Testis (tissue), 2 donors: ENCODE measurements at regions not wholly inside any gene's neighbourhood (a gene's known extent, or its start where the extent isn't known, plus 50 kb on each side); places are given as distances from the start of the nearest gene placed in this dataset.
A peak's percentile ranks its signal among the peaks of the same experiment; 100 is the strongest.

Experiments
- DNase-seq: peaks from one replicate; pipeline ENCODE4 v3.0.0-alpha.2; 2019
- H3K27ac ChIP-seq, 2 donors: fragments of 200-600 bp; sonication (generic); one replicate each; pipeline ENCODE4 v1.5.1; 2019
- H3K27me3 ChIP-seq: fragments of 200-600 bp; sonication (generic); one replicate; pipeline ENCODE4 v1.5.1; 2019
- H3K36me3 ChIP-seq: fragments of 200-600 bp; sonication (generic); one replicate; pipeline ENCODE4 v1.5.1; 2017; ENCODE audit warnings: low read depth; ENCODE audit errors: missing control alignments
- H3K4me1 ChIP-seq: fragments of 200-600 bp; sonication (generic); one replicate; pipeline ENCODE4 v1.5.1; 2019
- H3K4me3 ChIP-seq, 2 donors: fragments of 200-600 bp; sonication (generic); one replicate each; pipeline ENCODE4 v1.5.1; 2017 to 2019
- H3K9me3 ChIP-seq: fragments of 200-600 bp; sonication (generic); one replicate; pipeline ENCODE4 v1.5.1; 2017
- CTCF ChIP-seq, 3 experiments: fragments of 450-650 bp in 2 of 3; fragments of 200-600 bp in 1 of 3; sonication (generic) in 1 of 3; IDR thresholded peaks; one replicate each; pipeline ENCODE4 v1.5.1; 2016 to 2019; ENCODE audit warnings: antibody characterized with exemption in 3 of 3, mild to moderate bottlenecking in 2 of 3, moderate library complexity in 1 of 3
- POLR2A ChIP-seq: fragments of 450-650 bp; IDR thresholded peaks from one replicate; pipeline ENCODE4 v1.6.1; 2017; ENCODE audit warnings: antibody characterized with exemption, mild to moderate bottlenecking, moderate library complexity
- WGBS, 2 donors: methylation state at CpG; one replicate each; pipeline ENCODE4 v1.1.5; 2018; 5-methylcytosine and 5-hydroxymethylcytosine counted together
- intact Hi-C: fragments of 100-400 bp; cut with DNase I; formaldehyde crosslinking; loops from one replicate; pipeline ENCODE4 v1.15.1; 2023; ENCODE audit warnings: low total_unique reads

- intact Hi-C loops, result no loop called here
- Histone ChIP-seq H3K9me3 (no peaks in the 10 kb centered on the region), H3K27me3 (no peaks in the 10 kb centered on the region), H3K36me3 (no peaks in the 10 kb centered on the region), H3K4me1 (no peaks in the 10 kb centered on the region), H3K4me3 (no peak overlapping the region), H3K27ac (no peak overlapping the region)
- WGBS, 2 donors, result 76 to 81% methylated on average over 11 to 25 of the region's 25 CpGs
- no peak for TF ChIP-seq CTCF (IDR thresholded peaks at IDR 0.05)
- no peak for TF ChIP-seq POLR2A
- peak; percentile 10 for DNase-seq
These were observed 86.0 kb upstream of the BHLHE23 start for GRCh38 chr20:63092660-63093215.

- H3K27ac ChIP-seq, result no peak overlapping the region
- WGBS, 2 donors, result 81 to 97% methylated on average over 10 to 31 of the region's 31 CpGs
- H3K27me3 ChIP-seq, result no peaks in the 10 kb centered on the region
- no peaks in the 10 kb centered on the region for H3K4me1 ChIP-seq
- TF ChIP-seq POLR2A, result no peak
- no peak for TF ChIP-seq CTCF (IDR thresholded peaks at IDR 0.05)
- no peaks in the 10 kb centered on the region for H3K36me3 ChIP-seq
- peak; percentile 8 for DNase-seq
- no peaks in the 10 kb centered on the region for H3K9me3 ChIP-seq
- H3K4me3 ChIP-seq, result no peak overlapping the region
- intact Hi-C loops, result no loop called here
These were observed 85.3 kb upstream of the BHLHE23 start for GRCh38 chr20:63091901-63092659.

GRCh38 chr20:63090682-63091571 lies 84.2 kb upstream of the BHLHE23 start:
- Histone ChIP-seq H3K27ac (no peak overlapping the region), H3K4me1 (no peaks in the 10 kb centered on the region), H3K4me3 (no peak overlapping the region), H3K9me3 (no peaks in the 10 kb centered on the region), H3K27me3 (no peaks in the 10 kb centered on the region), H3K36me3 (no peaks in the 10 kb centered on the region)
- WGBS, 2 donors, result 81 to 89% methylated on average over 15 to 25 of the region's 30 CpGs
- TF ChIP-seq CTCF (IDR thresholded peaks at IDR 0.05) (no peak), POLR2A (no peak)
- intact Hi-C loops, result no loop called here
- DNase-seq, result peak; percentile 7

- intact Hi-C loops, result no loop called here
- peak; percentile 2 for DNase-seq
- no peak overlapping the region for H3K4me3 ChIP-seq
- H3K27me3 ChIP-seq, result no peaks in the 10 kb centered on the region
- 87 to 93% methylated on average over 6 to 7 of the region's 7 CpGs for WGBS, 2 donors
- H3K36me3 ChIP-seq, result no peaks in the 10 kb centered on the region
- H3K9me3 ChIP-seq, result no peaks in the 10 kb centered on the region
- no peaks in the 10 kb centered on the region for H3K4me1 ChIP-seq
- H3K27ac ChIP-seq, result no peak overlapping the region
- TF ChIP-seq POLR2A (no peak), CTCF (IDR thresholded peaks at IDR 0.05) (no peak)
These were observed 83.3 kb upstream of the BHLHE23 start for GRCh38 chr20:63090052-63090451.
